Astrocyte (in vitro differentiated cells and primary cell): ENCODE measurements at regions not wholly inside any gene's neighbourhood (a gene's known extent, or its start where the extent isn't known, plus 50 kb on each side); places are given as distances from the start of the nearest gene placed in this dataset.

Experiments used
- CTCF ChIP-seq: IDR thresholded peaks from 2 replicates; pipeline ENCODE4 v1.5.1; 2011; ENCODE audit warnings: low read depth, mild to moderate bottlenecking, inconsistent platforms, low read length, moderate library complexity; ENCODE audit not compliant: insufficient read depth
- EZH2 ChIP-seq: IDR thresholded peaks from 2 replicates; pipeline ENCODE4 v1.6.1; 2012; ENCODE audit warnings: mild to moderate bottlenecking, low read length, inconsistent platforms; ENCODE audit not compliant: insufficient read depth

- TF ChIP-seq CTCF (no peak), EZH2 (no peak)
These were observed 82.2 kb upstream of the SEMA3E start for GRCh38 chr7:83731154-83731553.
